Activated CD4-positive, alpha-beta T cell treated with anti-CD3 and anti-CD28 coated beads, Interleukin-2, amount 50 U/mL, for 24 hours (primary cell): ENCODE measurements at regions not wholly inside any gene's neighbourhood (a gene's known extent, or its start where the extent isn't known, plus 50 kb on each side); places are given as distances from the start of the nearest gene placed in this dataset.

Source experiments
- DNase-seq, 2 donors: peaks; one replicate each; pipeline ENCODE4 v3.0.0-alpha.2; 2020; ENCODE audit warnings: low read depth in 1 of 2, low spot score in 1 of 2

GRCh38 chr1:30303387-30303786 lies 420.0 kb downstream of the MATN1 start:
- no peak for DNase-seq

DNA sequence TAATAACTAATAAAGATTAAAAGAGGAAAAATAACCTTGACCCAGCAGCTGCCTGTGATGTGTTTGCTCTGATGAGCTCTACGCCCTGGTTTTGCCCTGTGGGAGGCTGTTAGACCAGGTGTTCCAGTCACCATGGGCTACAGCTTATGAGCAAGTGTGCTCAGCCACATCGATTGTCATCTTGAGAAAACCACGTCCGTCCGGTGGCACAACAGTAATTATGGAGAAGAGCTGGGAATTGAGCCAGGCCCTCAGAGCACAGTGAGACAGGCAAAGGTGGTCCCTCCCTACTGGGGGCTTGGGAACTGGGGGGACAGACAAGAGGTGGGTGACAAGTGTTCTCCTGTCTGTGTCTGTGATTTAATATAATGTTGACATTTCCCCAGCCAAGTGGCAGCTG lies 420.5 kb downstream of the MATN1 start:
- no peak for DNase-seq

DNA sequence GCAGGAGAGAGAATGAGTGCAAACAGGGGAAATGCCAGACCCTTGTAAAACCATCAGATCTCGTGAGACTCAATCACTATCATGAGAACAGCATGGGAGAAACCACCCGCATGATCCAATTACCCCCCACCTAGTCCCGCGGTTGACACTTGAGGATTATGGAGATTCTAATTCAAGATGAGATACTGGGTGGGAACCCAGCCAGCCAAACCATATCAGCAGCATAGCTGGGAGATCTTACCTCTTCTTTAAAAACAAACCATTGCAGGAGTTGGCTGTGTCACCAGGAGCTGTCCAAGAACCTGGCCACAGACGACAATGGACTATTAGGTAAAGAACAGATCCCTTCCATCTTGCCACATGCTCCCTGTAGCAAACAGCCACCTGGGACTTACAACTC lies 422.7 kb downstream of the MATN1 start:
- DNase-seq = no peak

DNA sequence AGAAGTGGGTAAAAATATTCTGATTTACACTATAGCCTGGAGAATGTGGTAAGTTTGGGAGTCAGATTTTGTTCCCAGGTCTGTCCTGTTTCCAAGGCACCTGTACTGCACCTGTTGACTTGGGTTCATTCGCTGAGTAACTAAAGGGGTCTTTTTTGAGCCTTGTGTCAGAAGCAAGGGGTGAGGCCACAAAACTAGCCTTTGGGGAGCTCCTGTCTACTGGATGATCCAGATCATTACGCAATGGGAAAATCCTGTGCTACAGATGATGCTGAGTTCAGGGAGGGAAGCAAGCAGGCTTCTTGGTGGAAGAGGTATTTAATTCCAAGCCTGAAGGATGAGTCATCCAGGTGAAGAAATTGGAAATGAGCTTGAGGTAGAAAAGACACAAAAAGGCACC lies 424.0 kb downstream of the MATN1 start:
- no peak for DNase-seq

- DNase-seq = no peak
Measured at GRCh38 chr1:30295674-30296073, 427.7 kb downstream of the MATN1 start.

DNA sequence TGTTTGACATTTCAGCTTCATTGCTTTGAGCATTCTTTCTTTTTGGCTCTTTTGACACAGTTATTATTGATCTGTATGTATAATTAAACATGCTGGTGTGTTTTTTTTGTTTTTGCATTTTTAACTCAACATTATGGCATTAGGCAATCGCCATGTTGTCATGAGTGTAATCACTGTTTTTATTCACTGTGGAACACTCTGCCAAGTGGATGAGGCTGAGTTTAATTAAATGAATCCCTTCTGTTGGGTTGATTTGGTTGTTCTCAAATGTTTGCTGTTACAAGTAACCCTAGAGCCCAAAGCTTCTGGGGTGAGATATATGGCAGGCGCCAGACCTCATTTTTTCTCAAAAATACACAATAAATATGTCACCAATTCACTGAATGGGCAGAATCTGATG lies 428.1 kb downstream of the MATN1 start:
- no peak for DNase-seq

- DNase-seq = no peak
Measured at GRCh38 chr1:30294508-30294907, 428.9 kb downstream of the MATN1 start.

- DNase-seq = no peak
Measured at GRCh38 chr1:30292451-30292850, 430.9 kb downstream of the MATN1 start.

- no peak for DNase-seq
Measured at GRCh38 chr1:30291526-30291925, 431.9 kb downstream of the MATN1 start.

DNA sequence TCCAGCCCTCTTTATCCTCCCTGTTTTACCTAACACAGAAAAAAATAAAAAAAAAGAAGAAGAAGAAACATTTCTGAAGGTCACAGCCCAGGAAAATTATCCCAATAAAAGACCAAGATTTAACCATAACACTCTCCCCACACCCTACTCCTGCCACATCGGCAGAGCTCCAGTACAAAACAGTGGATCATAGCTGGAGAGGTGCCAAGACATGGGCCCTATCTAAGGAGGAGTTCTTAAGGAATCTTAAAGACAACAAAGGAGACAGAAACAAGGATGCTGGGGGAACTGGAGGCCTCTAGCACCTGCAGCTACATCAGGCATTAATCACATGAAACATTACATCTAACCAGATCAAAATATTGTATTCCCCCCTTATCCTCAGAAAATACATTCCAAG lies 432.8 kb downstream of the MATN1 start:
- DNase-seq = no peak

DNA sequence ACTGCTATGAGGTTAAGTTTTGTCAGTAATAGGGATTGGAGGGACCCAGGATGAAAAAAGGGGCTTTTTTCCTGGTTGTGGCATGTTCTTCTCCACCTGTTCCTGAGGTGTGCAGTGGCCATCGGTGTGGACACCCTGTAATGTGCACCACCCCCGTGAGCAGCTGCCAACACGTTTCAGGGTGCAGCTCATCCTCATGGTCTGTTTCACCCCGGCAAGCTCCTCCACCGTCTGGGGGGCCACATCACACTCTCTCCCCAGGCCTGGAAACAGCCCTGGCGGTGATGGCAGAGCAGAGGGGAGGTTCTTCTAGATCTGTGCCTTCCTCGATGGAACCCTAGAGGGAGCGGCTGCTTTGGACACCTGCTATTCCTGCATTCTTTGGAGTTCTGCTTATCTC lies 435.4 kb downstream of the MATN1 start:
- DNase-seq = no peak

- no peak for DNase-seq
Measured at GRCh38 chr1:30286988-30287839, 436.2 kb downstream of the MATN1 start.

DNA sequence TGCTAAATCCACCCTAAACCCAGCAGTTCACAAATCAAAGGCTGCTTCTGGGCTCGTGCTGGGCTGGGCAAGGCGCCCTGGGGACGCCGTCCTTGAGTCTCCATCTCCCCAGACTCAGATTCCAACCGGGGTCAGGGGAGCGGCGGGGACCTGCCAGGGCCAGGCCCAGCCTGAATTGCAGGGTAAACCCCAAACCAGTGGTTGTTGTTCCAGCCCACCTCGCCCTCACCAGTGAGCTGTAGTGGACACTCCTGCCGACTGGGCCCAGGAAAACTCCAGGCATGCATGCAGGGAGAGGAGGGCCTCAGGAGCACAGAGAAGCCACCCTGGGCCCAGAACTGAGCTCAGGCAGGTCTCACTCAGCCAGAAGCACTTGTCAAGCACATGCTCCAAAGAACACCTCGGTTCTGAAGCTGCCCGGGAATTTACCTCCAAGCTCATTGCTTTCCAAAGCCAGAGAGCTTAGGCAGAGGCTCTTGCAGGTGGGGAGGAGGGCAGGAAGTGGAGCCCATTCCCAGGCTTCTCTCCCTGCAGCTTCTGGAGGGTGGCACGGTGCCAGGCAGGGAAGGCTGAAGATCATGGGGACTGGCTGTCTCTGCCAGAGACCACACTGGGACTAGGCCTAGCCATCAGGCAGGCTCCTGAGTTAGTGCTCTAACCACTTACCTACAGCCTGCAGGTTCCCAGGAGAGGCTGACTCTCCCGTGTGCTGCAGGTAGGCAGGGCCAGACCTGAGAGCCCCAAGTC lies 437.0 kb downstream of the MATN1 start:
- no peak for DNase-seq

DNA sequence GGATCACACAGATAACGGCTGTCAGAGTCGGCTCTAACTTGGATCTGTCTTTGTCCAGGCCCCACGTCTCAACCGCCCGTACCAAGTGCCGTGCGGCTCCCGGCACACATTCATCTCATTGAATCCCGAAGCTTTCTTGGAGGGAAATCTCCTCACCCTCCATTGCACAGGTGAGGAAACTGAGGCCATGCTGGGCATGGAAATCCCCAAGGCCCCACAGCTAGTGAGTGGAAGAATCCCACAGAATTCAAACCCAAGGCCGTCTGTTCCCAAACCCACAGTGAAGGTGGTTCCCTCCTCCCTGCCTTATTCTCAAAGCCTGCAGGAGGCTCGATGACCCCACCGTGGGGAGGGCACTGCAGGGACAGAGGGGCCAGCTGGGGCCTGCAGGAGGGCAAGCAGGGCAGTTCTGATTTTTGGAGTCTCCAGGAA lies 437.9 kb downstream of the MATN1 start:
- no peak for DNase-seq

DNA sequence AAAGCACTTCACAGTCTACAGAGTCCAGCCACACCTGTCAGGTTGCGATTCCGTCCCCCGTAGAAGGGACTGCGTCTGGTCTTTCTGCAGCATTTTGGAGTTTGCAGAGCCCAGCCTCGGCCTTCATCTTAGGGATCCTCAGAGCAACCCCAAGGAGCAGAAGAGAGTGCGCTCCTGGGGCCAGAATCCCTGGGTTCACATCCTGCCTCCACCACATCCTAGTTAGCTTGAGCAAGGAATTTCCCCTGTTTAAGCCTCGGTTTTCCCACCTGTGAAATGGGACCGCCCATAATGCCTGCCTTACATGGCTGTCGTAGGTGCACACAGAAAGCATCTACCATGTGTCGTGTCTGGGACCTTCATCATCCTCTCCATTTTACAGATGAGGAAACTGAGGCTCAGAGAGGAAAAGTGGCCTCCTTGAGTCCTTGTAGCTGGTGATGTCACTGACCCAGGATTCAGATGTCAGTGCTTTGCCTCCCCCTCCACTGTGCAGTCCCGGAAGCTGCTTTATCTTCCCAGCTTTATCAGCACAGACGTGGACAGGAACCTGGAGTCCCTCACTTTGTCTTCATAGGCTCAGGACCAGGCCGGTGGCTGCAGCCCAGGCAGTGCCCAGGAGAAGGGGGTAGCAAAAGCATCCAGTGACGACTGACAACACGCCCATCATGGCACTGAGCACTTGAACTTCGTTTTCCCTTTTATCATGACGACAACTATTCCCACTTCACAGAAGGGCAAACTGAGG lies 438.5 kb downstream of the MATN1 start:
- no peak for DNase-seq

GRCh38 chr1:30284226-30284625 lies 439.2 kb downstream of the MATN1 start:
- no peak for DNase-seq

DNA sequence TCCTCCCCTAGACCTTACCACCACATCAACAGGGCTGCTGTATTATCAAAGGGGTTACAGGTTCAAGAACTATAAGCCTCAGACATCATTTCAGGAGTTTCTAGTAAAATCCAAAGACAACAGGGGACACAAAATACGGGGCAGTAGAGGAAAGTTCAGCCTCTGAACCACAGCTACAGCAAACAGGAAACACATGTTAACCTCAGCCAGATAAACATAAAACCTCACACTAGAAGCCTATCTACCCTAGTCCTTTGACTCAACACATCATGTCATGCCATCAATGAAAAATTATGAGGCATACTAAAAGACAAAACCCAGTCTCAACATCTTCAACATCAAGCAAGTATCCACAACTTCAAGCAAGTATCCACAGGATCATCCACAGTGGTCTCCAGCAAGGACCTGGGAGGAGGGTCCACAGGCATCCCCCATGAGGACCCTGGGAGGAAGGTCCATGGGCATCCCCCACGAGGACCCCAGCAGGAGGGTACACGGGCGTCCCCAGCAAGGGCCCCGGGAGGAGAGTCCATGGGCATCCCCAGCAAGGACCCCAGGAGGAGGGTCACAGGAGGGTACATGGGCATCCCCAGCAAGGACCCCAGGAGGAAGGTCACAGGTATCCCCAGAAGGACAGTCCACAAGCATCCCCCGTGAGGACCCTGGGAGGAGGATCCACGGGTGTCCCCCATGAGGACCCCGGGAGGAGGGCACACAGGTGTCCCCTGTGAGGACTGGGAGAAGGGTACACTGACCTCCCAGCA lies 440.0 kb downstream of the MATN1 start:
- no peak for DNase-seq

DNA sequence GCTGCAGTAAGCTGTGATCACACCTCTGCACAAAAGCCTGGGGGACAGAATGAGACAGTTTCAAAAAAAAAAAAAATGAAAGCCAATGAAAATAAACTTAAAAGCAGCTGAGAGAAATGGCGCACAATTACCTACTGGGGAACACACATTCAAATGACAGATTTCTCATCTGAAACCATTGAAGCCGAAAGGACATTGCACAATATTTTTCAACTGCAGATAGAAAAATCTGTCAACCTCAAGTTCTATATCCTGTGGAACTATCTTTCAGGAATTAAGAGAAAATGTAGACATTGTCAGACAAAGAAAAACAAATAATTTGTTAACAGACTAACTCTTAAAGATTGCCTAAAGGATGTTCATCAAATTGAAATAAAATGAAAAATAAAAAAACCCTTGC lies 442.8 kb downstream of the MATN1 start:
- DNase-seq = no peak

- DNase-seq = no peak
Measured at GRCh38 chr1:30277911-30278310, 445.5 kb downstream of the MATN1 start.

GRCh38 chr1:30277415-30277814 lies 446.0 kb downstream of the MATN1 start:
- DNase-seq = no peak
